PC-9 (cell line): ENCODE measurements at regions not wholly inside any gene's neighbourhood (a gene's known extent, or its start where the extent isn't known, plus 50 kb on each side); places are given as distances from the start of the nearest gene placed in this dataset.

Experiments used
- BruUV-seq: library from RNA; stranded (reverse); fragments of 400-500 nt; replicated peaks from 2 replicates; lab custom pipeline; 2021; lab: Mats Ljungman, UMichigan
- CTCF ChIA-PET: fragments of 300-600 bp; sonication (Branson Sonifier 250); formaldehyde crosslinking; loops from one replicate; lab custom pipeline; 2022; ENCODE audit warnings: antibody characterized with exemption; lab: Charles Lee
- POLR2A ChIA-PET: fragments of 300-600 bp; sonication (Branson Sonifier 250); formaldehyde crosslinking; loops from one replicate; lab custom pipeline; 2022; ENCODE audit warnings: antibody characterized with exemption; ENCODE audit not compliant: unreplicated experiment; lab: Charles Lee
- DNase-seq, 2 experiments: peaks; one replicate each; pipeline versions ENCODE4 v3.0.0 to v3.0.0-alpha.2; 2015 to 2022; ENCODE audit warnings: mixed read lengths in 1 of 2
- H2AFZ ChIP-seq: fragments of 200-600 bp; sonication (generic); 2 replicates; pipeline ENCODE4 v1.8.1; 2017; ENCODE audit warnings: antibody characterized with exemption
- H3F3A ChIP-seq: fragments of 200-600 bp; sonication (generic); 2 replicates; pipeline ENCODE4 v1.8.1; 2017; ENCODE audit warnings: antibody characterized with exemption, mild to moderate bottlenecking, low read depth; ENCODE audit not compliant: insufficient read depth
- H3K27ac ChIP-seq: fragments of 200-600 bp; sonication (generic); 2 replicates; pipeline ENCODE4 v1.6.1; 2016; ENCODE audit warnings: mixed run types
- H3K27me3 ChIP-seq: fragments of 200-600 bp; sonication (generic); 2 replicates; pipeline ENCODE4 v1.6.1; 2016; ENCODE audit warnings: low read depth, mixed run types; ENCODE audit not compliant: insufficient read depth
- H3K36me3 ChIP-seq: fragments of 200-600 bp; sonication (generic); 2 replicates; pipeline ENCODE4 v1.6.1; 2016; ENCODE audit warnings: low read depth, mixed run types
- H3K4me1 ChIP-seq: fragments of 200-600 bp; sonication (generic); replicated peaks from 2 replicates; pipeline ENCODE4 v1.6.1; 2016; ENCODE audit warnings: mixed run types; ENCODE audit not compliant: insufficient read depth
- H3K4me2 ChIP-seq: fragments of 200-600 bp; sonication (generic); 2 replicates; pipeline ENCODE4 v1.6.1; 2017; ENCODE audit warnings: mixed run types
- H3K4me3 ChIP-seq: fragments of 200-600 bp; sonication (generic); 2 replicates; pipeline ENCODE4 v1.6.1; 2016; ENCODE audit warnings: mixed run types
- H3K79me2 ChIP-seq: fragments of 200-600 bp; sonication (generic); 2 replicates; pipeline ENCODE4 v1.6.1; 2017; ENCODE audit warnings: low read depth, mixed run types
- H3K9me2 ChIP-seq: fragments of 200-600 bp; sonication (generic); 2 replicates; pipeline ENCODE4 v1.8.1; 2017; ENCODE audit warnings: mild to moderate bottlenecking; ENCODE audit not compliant: insufficient read depth
- H3K9me3 ChIP-seq: fragments of 200-600 bp; sonication (generic); 2 replicates; pipeline ENCODE4 v1.8.1; 2016; ENCODE audit warnings: low read depth; ENCODE audit not compliant: insufficient read depth
- H4K20me1 ChIP-seq: fragments of 200-600 bp; sonication (generic); 2 replicates; pipeline ENCODE4 v1.8.1; 2017; ENCODE audit not compliant: insufficient read depth
- EZH2 ChIP-seq: fragments of 200-600 bp; sonication (generic); IDR thresholded peaks from 2 replicates; pipeline ENCODE4 v1.8.0; 2017; ENCODE audit warnings: antibody characterized with exemption, low read depth
- intact Hi-C: fragments of 100-400 bp; cut with micrococcal nuclease; formaldehyde crosslinking; loops from one replicate; pipeline ENCODE4 v1.10.0; 2022; ENCODE audit not compliant: unreplicated experiment
- TF ChIP-seq, protein P1 (sequence below): fragments of 200-600 bp; sonication (generic); conservative IDR thresholded peaks from 2 replicates; pipeline ENCODE4 v1.6.1; 2017; ENCODE audit warnings: mixed run types, antibody characterized with exemption, mild to moderate bottlenecking, moderate library complexity

- CTCF ChIA-PET: interaction anchor here (0.6 kb wide), 1 partner anchor 31 kb away, joined by 9 read pairs; no protein-coding TSS in a partner anchor
- Histone ChIP-seq H3K9me2 (no peaks in the 10 kb centered on the region), H3K9me3 (no peaks in the 10 kb centered on the region), H3K27me3 (no peaks in the 10 kb centered on the region), H3K4me2 (peak overlapping the region; percentile 34), H3K36me3 (no peaks in the 10 kb centered on the region), H4K20me1 (no peaks in the 10 kb centered on the region), H3K79me2 (no peaks in the 10 kb centered on the region), H2AFZ (peak overlapping the region; percentile 40; the same call in 1 of the 2 replicates), H3K27ac (peak overlapping the region; percentile 43; the same call in 1 of the 2 replicates), H3K4me1 (peaks cover 43% of the 10 kb centered on the region), H3F3A (peaks cover 11% of the 10 kb centered on the region), H3K4me3 (no peak overlapping the region)
- BruUV-seq: no TSS peak
- POLR2A ChIA-PET: no interaction called here
- TF ChIP-seq, protein P1, sequence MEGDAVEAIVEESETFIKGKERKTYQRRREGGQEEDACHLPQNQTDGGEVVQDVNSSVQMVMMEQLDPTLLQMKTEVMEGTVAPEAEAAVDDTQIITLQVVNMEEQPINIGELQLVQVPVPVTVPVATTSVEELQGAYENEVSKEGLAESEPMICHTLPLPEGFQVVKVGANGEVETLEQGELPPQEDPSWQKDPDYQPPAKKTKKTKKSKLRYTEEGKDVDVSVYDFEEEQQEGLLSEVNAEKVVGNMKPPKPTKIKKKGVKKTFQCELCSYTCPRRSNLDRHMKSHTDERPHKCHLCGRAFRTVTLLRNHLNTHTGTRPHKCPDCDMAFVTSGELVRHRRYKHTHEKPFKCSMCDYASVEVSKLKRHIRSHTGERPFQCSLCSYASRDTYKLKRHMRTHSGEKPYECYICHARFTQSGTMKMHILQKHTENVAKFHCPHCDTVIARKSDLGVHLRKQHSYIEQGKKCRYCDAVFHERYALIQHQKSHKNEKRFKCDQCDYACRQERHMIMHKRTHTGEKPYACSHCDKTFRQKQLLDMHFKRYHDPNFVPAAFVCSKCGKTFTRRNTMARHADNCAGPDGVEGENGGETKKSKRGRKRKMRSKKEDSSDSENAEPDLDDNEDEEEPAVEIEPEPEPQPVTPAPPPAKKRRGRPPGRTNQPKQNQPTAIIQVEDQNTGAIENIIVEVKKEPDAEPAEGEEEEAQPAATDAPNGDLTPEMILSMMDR: no peak
- no peak for TF ChIP-seq EZH2
- intact Hi-C loops: loop anchor here (10.0 kb wide), 1 partner anchor 402 kb away; no protein-coding TSS in a partner anchor
- peak; percentile 12 to 35 for DNase-seq
Observed at GRCh38 chr7:18177129-18177814, 149.6 kb upstream of the PRPS1L1 start.

- ChIA-PET CTCF (no interaction called here), POLR2A (interaction anchor here (0.5 to 0.7 kb wide), 2 partner anchors 30 to 93 kb away, joined by 3 to 4 read pairs; no protein-coding TSS in a partner anchor)
- no peaks in the 10 kb centered on the region for H3K9me2 ChIP-seq
- no peak for TF ChIP-seq EZH2
- TF ChIP-seq, protein P1: no peak
- no peaks in the 10 kb centered on the region for H3K9me3 ChIP-seq
- peak; percentile 59 to 84 for DNase-seq
- no peaks in the 10 kb centered on the region for H3K27me3 ChIP-seq
- peak overlapping the region; percentile 43 for H3K27ac ChIP-seq
- peak overlapping the region; percentile 34 for H3K4me2 ChIP-seq
- BruUV-seq: no TSS peak
- H3K4me3 ChIP-seq: no peak overlapping the region
- H2AFZ ChIP-seq: peak overlapping the region; percentile 40; the same call in 1 of the 2 replicates
- H3K79me2 ChIP-seq: no peaks in the 10 kb centered on the region
- no peaks in the 10 kb centered on the region for H4K20me1 ChIP-seq
- no peaks in the 10 kb centered on the region for H3K36me3 ChIP-seq
- peaks cover 43% of the 10 kb centered on the region for H3K4me1 ChIP-seq
- intact Hi-C loops: loop anchor here (10.0 kb wide), 1 partner anchor 403 kb away; no protein-coding TSS in a partner anchor
- peaks cover 11% of the 10 kb centered on the region for H3F3A ChIP-seq
Observed at GRCh38 chr7:18177815-18178660, 150.4 kb upstream of the PRPS1L1 start.

- no peak overlapping the region; the same call in 1 of the 2 replicates for H2AFZ ChIP-seq
- ChIA-PET POLR2A (no interaction called here), CTCF (no interaction called here)
- no TSS peak for BruUV-seq
- peak overlapping the region; percentile 43 for H3K27ac ChIP-seq
- peaks cover 43% of the 10 kb centered on the region for H3K4me1 ChIP-seq
- intact Hi-C loops: loop anchor here (10.0 kb wide), 1 partner anchor 404 kb away; no protein-coding TSS in a partner anchor
- TF ChIP-seq EZH2: no peak
- TF ChIP-seq, protein P1: no peak
- H3K36me3 ChIP-seq: no peaks in the 10 kb centered on the region
- peaks cover 11% of the 10 kb centered on the region for H3F3A ChIP-seq
- H3K4me2 ChIP-seq: peak overlapping the region; percentile 34
- H3K9me3 ChIP-seq: no peaks in the 10 kb centered on the region
- no peaks in the 10 kb centered on the region for H3K79me2 ChIP-seq
- H3K9me2 ChIP-seq: no peaks in the 10 kb centered on the region
- H4K20me1 ChIP-seq: no peaks in the 10 kb centered on the region
- H3K4me3 ChIP-seq: no peak overlapping the region
- no peaks in the 10 kb centered on the region for H3K27me3 ChIP-seq
- DNase-seq: no peak
Observed at GRCh38 chr7:18179093-18179492, 151.4 kb upstream of the PRPS1L1 start.
